DMS 273 (cell line): ENCODE measurements at regions not wholly inside any gene's neighbourhood (a gene's known extent, or its start where the extent isn't known, plus 50 kb on each side); places are given as distances from the start of the nearest gene placed in this dataset.

Source experiments
- DNase-seq: peaks from one replicate; lab custom pipeline; 2025; ENCODE audit not compliant: unreplicated experiment; lab: John Stamatoyannopoulos, UW

- peak; percentile 83 for DNase-seq
Observed at GRCh38 chr20:48411919-48412522, 415.8 kb downstream of the PREX1 start.

GRCh38 chr20:48411245-48411644 lies 416.6 kb downstream of the PREX1 start:
- peak; percentile 47 for DNase-seq

GRCh38 chr20:48409055-48409615 lies 418.7 kb downstream of the PREX1 start:
- no peak for DNase-seq

GRCh38 chr20:48407710-48408109 lies 420.1 kb downstream of the PREX1 start:
- no peak for DNase-seq

- DNase-seq, result no peak
Observed at GRCh38 chr20:48406912-48407340, 420.9 kb downstream of the PREX1 start.

- no peak for DNase-seq
Observed at GRCh38 chr20:48406498-48406897, 421.3 kb downstream of the PREX1 start.

GRCh38 chr20:48405909-48406308 lies 421.9 kb downstream of the PREX1 start:
- DNase-seq, result peak; percentile 57

GRCh38 chr20:48404598-48404997 lies 423.2 kb downstream of the PREX1 start:
- DNase-seq, result peak; percentile 29

GRCh38 chr20:48403167-48403761 lies 424.5 kb downstream of the PREX1 start:
- DNase-seq, result no peak

GRCh38 chr20:48401359-48401758 lies 426.4 kb downstream of the PREX1 start:
- DNase-seq, result no peak

GRCh38 chr20:48400009-48400408 lies 427.8 kb downstream of the PREX1 start:
- DNase-seq, result no peak

- peak; percentile 93 for DNase-seq
Observed at GRCh38 chr20:48398506-48399449, 429.0 kb downstream of the PREX1 start.

- DNase-seq, result peak; percentile 93
Observed at GRCh38 chr20:48396981-48397861, 430.6 kb downstream of the PREX1 start.

- peak; percentile 30 for DNase-seq
Observed at GRCh38 chr20:48395816-48396546, 431.8 kb downstream of the PREX1 start.

GRCh38 chr20:48394415-48395081 lies 433.3 kb downstream of the PREX1 start:
- no peak for DNase-seq

- no peak for DNase-seq
Observed at GRCh38 chr20:48393737-48394314, 434.0 kb downstream of the PREX1 start.

- no peak for DNase-seq
Observed at GRCh38 chr20:48393311-48393685, 434.5 kb downstream of the PREX1 start.

GRCh38 chr20:48392407-48393310 lies 435.1 kb downstream of the PREX1 start:
- DNase-seq, result no peak
